IgD-negative memory B cell (primary cell): ENCODE measurements at regions not wholly inside any gene's neighbourhood (a gene's known extent, or its start where the extent isn't known, plus 50 kb on each side); places are given as distances from the start of the nearest gene placed in this dataset.

Experiments used
- H3K27ac Mint-ChIP-seq, 3 donors: one replicate each; pipeline ENCODE4 v1.8.0; 2020 to 2022; ENCODE audit warnings: mild to moderate bottlenecking in 3 of 3, mixed read lengths in 3 of 3, moderate library complexity in 1 of 3
- H3K27me3 Mint-ChIP-seq: one replicate; pipeline ENCODE4 v1.8.0; 2021; ENCODE audit warnings: mixed read lengths
- H3K36me3 Mint-ChIP-seq: one replicate; pipeline ENCODE4 v1.8.0; 2020; ENCODE audit warnings: mild to moderate bottlenecking, mixed read lengths
- H3K4me1 Mint-ChIP-seq, 3 donors: one replicate each; pipeline ENCODE4 v1.8.0; 2020 to 2022; ENCODE audit warnings: mixed read lengths in 3 of 3, mild to moderate bottlenecking in 1 of 3
- H3K4me3 Mint-ChIP-seq, 4 donors: one replicate each; pipeline ENCODE4 v1.8.0; 2020 to 2022; ENCODE audit warnings: mild to moderate bottlenecking in 4 of 4, mixed read lengths in 4 of 4, moderate library complexity in 3 of 4
- H3K9me3 Mint-ChIP-seq, 3 donors: one replicate each; pipeline ENCODE4 v1.8.0; 2020 to 2021; ENCODE audit warnings: mixed read lengths in 3 of 3, mild to moderate bottlenecking in 1 of 3

- Mint-ChIP-seq H3K9me3 (peaks cover 5 to 12% (median 8%) of the 10 kb centered on the region in 3 donors), H3K4me3 (no peak overlapping the region), H3K4me1 (no peaks in the 10 kb centered on the region), H3K36me3 (no peaks in the 10 kb centered on the region), H3K27me3 (no peaks in the 10 kb centered on the region), H3K27ac (no peak overlapping the region)
These were observed 91.9 kb upstream of the STC2 start for GRCh38 chr5:173420108-173420507.

- no peaks in the 10 kb centered on the region for H3K4me1 Mint-ChIP-seq
- H3K36me3 Mint-ChIP-seq = no peaks in the 10 kb centered on the region
- peaks cover 8% of the 10 kb centered on the region for H3K27me3 Mint-ChIP-seq
- peaks cover 0 to 5% (median 3%) of the 10 kb centered on the region in 3 donors for H3K9me3 Mint-ChIP-seq
- H3K4me3 Mint-ChIP-seq = no peak overlapping the region
- no peak overlapping the region for H3K27ac Mint-ChIP-seq
These were observed 85.3 kb upstream of the STC2 start for GRCh38 chr5:173413471-173413982.

DNA sequence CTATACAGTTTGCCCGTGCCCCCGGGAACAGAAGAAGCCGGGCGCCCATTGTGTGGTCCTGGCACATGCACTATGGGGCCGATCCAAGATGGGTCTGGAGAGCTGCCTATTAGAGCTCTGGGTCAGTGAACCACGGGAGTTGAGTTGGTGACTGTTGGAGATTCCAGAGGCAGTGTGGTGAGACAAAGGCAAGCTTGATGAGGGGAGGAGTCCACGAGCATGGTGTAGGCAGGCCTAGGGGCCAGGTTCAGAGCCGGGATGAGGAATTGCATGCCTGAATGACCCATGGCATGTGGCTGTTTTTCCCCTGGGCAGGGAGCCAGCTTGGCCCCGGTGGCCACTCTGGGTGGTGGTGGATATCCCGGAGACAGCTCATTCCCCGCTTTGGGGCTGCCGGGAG is 84.4 kb upstream of the STC2 start:
- peaks cover 0 to 2% (median under 1%) of the 10 kb centered on the region in 3 donors for H3K9me3 Mint-ChIP-seq

GRCh38 chr5:173411791-173412555 is 83.8 kb upstream of the STC2 start:
- Mint-ChIP-seq H3K9me3 (peaks cover 0 to 2% (median 0%) of the 10 kb centered on the region in 3 donors), H3K27ac (no peak overlapping the region), H3K27me3 (peaks cover 8% of the 10 kb centered on the region), H3K36me3 (no peaks in the 10 kb centered on the region), H3K4me1 (no peaks in the 10 kb centered on the region), H3K4me3 (no peak overlapping the region)

More for the DNA sequence above, 84.4 kb upstream of the STC2 start:
- H3K27me3 Mint-ChIP-seq = peaks cover 8% of the 10 kb centered on the region
- H3K36me3 Mint-ChIP-seq = no peaks in the 10 kb centered on the region
- H3K27ac Mint-ChIP-seq = no peak overlapping the region
- H3K4me3 Mint-ChIP-seq = no peak overlapping the region
- H3K4me1 Mint-ChIP-seq = no peaks in the 10 kb centered on the region

GRCh38 chr5:173410459-173411233 is 82.4 kb upstream of the STC2 start:
- Mint-ChIP-seq H3K27ac (no peak overlapping the region), H3K36me3 (no peaks in the 10 kb centered on the region), H3K27me3 (peaks cover 8% of the 10 kb centered on the region), H3K4me3 (no peak overlapping the region), H3K9me3 (peaks cover 0 to 2% (median 0%) of the 10 kb centered on the region in 3 donors), H3K4me1 (no peaks in the 10 kb centered on the region)

DNA sequence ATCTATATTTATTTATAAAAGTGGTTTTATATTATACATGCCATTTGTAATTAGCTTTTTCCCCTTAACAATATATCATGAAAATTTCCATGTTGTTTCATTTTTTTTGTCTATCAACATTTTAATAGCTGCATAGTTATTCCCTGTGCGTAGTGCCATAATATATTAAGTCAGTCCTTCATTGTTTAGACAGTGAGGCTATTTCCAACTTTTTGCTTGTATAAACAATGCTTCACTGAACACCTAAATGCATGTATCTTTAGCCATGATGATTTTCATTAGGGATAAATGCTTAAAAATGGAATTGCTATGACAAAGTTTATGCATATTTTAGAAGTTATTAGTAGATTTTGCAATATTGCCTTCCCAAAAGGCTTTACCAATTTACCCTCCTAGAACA is 80.7 kb upstream of the STC2 start:
- Mint-ChIP-seq H3K4me1 (no peaks in the 10 kb centered on the region), H3K27ac (no peak overlapping the region), H3K36me3 (no peaks in the 10 kb centered on the region), H3K27me3 (peaks cover 8% of the 10 kb centered on the region), H3K4me3 (no peak overlapping the region), H3K9me3 (no peaks in the 10 kb centered on the region)

GRCh38 chr5:173399851-173400250 is 71.6 kb upstream of the STC2 start:
- Mint-ChIP-seq H3K27ac (no peak overlapping the region), H3K27me3 (peaks cover 4% of the 10 kb centered on the region), H3K4me3 (no peak overlapping the region), H3K36me3 (no peaks in the 10 kb centered on the region), H3K9me3 (peaks cover 0 to 4% (median 0%) of the 10 kb centered on the region in 3 donors), H3K4me1 (no peaks in the 10 kb centered on the region)

- Mint-ChIP-seq H3K9me3 (peaks cover 3 to 16% (median 3%) of the 10 kb centered on the region in 3 donors), H3K27me3 (peaks cover 4% of the 10 kb centered on the region), H3K36me3 (no peaks in the 10 kb centered on the region), H3K4me1 (no peaks in the 10 kb centered on the region), H3K4me3 (no peak overlapping the region), H3K27ac (no peak overlapping the region)
These were observed 69.3 kb upstream of the STC2 start for GRCh38 chr5:173397516-173397915.

GRCh38 chr5:173396311-173396993 is 68.2 kb upstream of the STC2 start:
- Mint-ChIP-seq H3K4me1 (no peaks in the 10 kb centered on the region), H3K27ac (no peak overlapping the region), H3K27me3 (peaks cover 4% of the 10 kb centered on the region), H3K36me3 (no peaks in the 10 kb centered on the region), H3K9me3 (peaks cover 3 to 12% (median 6%) of the 10 kb centered on the region in 3 donors), H3K4me3 (no peak overlapping the region)

DNA sequence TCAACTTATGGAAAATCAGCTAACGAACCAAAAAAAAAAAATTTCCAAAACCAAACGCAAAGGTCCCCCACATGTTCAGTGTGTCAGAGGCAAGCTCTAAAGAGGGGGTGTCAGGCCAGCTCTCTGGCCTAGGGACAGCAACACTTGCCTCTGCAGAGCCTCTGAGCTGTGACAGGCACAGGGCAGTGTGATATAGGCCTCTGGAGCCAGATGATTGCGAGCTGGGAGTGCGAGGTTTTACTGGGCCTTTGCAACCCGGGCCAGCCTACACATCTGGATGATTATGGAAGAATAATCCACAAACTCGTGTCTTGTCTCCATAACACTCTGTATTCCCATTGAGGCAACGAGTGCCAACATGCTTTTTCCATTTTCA is 67.7 kb upstream of the STC2 start:
- no peak overlapping the region for H3K27ac Mint-ChIP-seq
- H3K4me3 Mint-ChIP-seq = no peak overlapping the region
- peaks cover 3 to 12% (median 6%) of the 10 kb centered on the region in 3 donors for H3K9me3 Mint-ChIP-seq
- H3K27me3 Mint-ChIP-seq = peaks cover 4% of the 10 kb centered on the region
- no peaks in the 10 kb centered on the region for H3K36me3 Mint-ChIP-seq
- no peaks in the 10 kb centered on the region for H3K4me1 Mint-ChIP-seq

DNA sequence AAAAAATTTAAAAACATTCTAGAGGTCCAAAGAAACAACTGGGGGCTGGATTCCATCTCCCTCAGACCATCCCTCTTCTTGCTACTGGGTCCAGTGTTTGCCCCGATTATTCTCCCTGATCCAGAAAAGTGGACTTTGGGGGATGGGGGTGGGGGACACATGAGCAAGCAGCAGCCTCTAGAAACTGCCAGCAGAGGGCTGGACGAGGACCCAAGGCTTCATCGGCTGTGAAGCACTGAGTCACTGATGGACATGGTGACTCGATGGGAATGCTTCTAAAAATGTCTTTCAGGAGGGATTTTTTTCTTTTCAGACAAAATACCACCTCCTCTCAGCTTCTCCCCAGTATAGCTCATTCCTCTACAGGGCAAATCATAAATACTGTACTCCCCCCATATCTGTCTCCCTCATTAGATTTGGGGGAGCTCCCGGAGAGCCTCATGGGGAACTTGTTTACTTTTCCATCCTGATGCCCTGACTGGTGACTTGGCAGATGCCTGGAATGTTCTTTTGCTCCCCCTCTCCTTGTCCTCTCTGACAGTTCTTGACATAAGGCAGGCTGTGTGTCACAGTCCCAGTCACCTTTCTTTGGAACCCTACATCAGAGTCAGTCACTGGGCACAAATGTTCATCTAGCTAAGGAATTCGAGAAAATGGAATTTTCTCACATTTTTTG is 67.2 kb upstream of the STC2 start:
- H3K36me3 Mint-ChIP-seq = no peaks in the 10 kb centered on the region
- H3K4me3 Mint-ChIP-seq = no peak overlapping the region
- H3K27ac Mint-ChIP-seq = no peak overlapping the region
- peaks cover 4% of the 10 kb centered on the region for H3K27me3 Mint-ChIP-seq
- H3K4me1 Mint-ChIP-seq = no peaks in the 10 kb centered on the region
- H3K9me3 Mint-ChIP-seq = peaks cover 3 to 12% (median 6%) of the 10 kb centered on the region in 3 donors

DNA sequence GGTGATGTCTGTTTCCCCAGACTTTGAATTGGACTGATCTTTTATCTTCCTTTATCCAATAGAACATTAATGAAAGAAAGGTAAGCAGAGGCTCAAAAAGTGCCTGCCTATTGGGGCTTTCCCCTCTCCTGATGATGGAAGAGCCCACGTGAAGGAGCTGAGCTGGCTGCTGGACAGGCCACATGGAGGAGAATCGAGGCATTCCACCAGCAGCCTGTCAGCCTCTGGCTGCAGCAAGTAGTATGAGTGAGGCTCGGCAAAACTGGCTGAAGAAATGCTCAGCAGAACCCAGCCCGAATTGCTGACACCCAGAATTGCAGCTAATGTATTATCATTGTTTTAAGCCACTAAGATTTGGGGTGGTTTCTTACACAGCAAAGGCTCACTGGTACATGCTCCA is 66.5 kb upstream of the STC2 start:
- H3K27ac Mint-ChIP-seq = no peak overlapping the region
- H3K27me3 Mint-ChIP-seq = peaks cover 8% of the 10 kb centered on the region

DNA sequence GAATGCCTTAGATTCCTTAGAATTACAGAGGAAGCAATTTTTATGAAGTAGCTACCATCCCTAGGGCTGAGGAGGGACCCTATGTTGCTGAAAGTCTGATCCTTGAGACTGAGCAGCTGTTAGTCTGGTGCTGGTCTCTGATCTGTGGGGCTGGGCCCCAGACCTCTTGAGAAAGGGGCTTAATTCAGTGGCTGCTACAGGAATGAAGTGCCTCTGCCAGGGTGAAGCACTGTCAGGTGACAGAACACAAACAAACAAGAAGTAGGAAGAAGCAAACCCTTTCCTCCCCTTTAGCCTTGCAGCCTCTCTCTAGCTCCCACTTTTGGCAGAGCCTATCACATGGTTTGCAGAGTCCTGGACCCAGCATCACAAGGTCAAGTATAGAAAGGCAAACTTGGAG is 64.0 kb upstream of the STC2 start:
- Mint-ChIP-seq H3K27ac (no peak overlapping the region), H3K4me1 (no peaks in the 10 kb centered on the region), H3K9me3 (peaks cover 3 to 20% (median 7%) of the 10 kb centered on the region in 3 donors), H3K4me3 (no peak overlapping the region), H3K36me3 (no peaks in the 10 kb centered on the region), H3K27me3 (peaks cover 10% of the 10 kb centered on the region)

More for the DNA sequence above, 66.5 kb upstream of the STC2 start:
- Mint-ChIP-seq H3K36me3 (no peaks in the 10 kb centered on the region), H3K4me1 (no peaks in the 10 kb centered on the region), H3K4me3 (no peak overlapping the region), H3K9me3 (peaks cover 3 to 12% (median 6%) of the 10 kb centered on the region in 3 donors)

GRCh38 chr5:173391031-173391430 is 62.8 kb upstream of the STC2 start:
- no peak overlapping the region for H3K4me3 Mint-ChIP-seq
- peaks cover 8% of the 10 kb centered on the region for H3K27me3 Mint-ChIP-seq
- H3K36me3 Mint-ChIP-seq = no peaks in the 10 kb centered on the region
- H3K4me1 Mint-ChIP-seq = no peaks in the 10 kb centered on the region
- H3K27ac Mint-ChIP-seq = no peak overlapping the region
- H3K9me3 Mint-ChIP-seq = peaks cover 3 to 20% (median 7%) of the 10 kb centered on the region in 3 donors
